Right forelimb (tissue), 1 donor: ENCODE measurements at regions not wholly inside any gene's neighbourhood (a gene's known extent, or its start where the extent isn't known, plus 50 kb on each side); places are given as distances from the start of the nearest gene placed in this dataset.
A peak's percentile ranks its signal among the peaks of the same experiment; 100 is the strongest.

Source experiments
- DNase-seq: peaks from one replicate; pipeline ENCODE4 v3.0.0-alpha.2; 2018

DNA sequence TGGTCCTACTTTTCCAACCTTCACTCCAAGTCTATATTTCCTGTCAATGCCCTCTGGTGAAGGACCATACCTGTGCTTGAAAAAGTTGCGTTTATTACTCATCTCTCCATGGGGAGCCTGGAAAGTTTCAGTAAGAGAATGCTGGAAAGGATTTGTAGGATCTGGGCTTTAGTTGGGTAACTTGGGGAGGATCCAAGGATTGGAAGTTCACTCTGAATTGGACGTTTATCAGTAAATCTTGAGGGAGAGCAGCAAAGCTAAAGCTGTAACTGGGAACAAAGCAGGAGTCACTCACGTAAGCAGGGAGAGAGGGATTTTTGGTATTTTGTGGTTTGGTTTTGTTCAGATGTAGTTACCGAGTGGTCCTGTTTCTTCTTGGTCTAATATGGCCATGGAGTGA is 51.4 kb upstream of the NPVF start:
- DNase-seq: no peak

DNA sequence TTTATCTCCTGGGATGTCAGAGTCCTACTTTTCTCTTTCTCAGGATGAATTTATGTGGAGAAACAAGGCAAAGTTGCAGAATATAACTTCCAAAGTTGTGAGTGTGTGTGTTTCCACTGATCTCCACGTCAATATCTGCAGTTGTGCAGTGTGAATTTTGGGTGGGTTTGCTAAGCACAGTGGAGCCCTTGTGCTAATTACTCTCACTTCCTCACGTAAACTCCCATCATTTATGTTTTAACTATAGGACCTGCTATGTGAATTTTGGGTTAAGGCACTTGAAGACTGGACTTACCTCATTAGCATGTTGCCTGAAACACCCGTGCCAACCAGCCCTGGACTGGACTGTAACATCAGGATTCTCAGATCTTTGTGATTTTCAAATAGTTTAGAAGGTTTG is 51.9 kb upstream of the NPVF start:
- no peak for DNase-seq

DNA sequence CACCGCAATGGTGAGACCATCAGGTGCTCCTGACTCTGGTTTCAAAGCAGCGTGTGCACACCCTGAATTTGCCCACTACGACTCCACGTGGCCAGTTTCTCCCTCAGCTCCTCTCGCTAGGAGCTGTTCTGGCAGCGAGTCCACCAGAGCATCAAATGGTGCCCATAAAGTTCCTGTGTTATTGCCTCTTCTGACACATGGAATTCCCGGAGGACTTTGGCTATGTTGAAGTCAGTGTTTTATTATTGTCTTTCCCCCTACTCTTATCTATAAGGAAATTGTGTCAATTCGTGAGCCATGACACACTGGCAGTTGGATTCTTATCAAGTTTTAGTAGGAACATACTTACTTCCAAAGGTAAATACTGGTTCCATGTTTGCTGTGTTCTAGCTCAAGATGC is 53.9 kb upstream of the NPVF start:
- no peak for DNase-seq

DNA sequence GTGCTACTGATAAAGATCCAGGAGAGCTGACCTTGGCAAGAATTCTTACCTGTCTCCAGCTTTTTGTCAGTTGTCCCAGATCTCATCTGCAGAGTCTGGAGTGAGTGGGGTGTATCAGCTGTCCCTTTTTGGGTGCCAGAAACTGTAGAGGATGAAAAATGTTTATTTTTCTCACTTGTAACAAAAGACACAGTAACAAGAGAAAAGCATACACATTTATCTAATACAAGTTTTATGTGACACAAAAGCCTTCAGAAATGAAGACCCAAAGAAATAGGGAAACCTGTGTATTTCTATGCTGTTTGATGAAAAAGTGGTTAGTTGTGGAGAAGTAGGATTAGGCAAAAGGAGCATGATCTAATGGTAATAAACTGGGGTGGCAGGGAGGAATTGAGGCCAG is 58.5 kb upstream of the NPVF start:
- no peak for DNase-seq

DNA sequence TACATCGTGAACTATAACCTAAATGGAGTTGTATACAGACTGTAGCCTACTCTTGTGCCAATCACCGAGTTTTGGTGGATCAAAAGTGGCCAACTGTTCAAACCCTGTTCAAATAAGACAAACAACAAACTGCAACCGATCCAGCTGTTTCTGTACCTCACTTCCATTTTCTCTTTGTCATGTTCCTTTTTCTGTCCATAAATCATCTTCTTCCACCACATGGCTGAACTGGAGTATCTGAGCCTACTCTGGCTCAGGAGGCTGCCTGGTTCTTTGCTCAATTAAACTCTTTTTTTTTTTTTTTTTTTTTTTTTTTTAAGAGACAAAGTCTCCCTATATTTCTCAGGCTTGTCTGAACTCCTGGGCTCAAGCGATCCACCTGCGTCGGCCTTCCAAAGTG is 59.0 kb upstream of the NPVF start:
- DNase-seq: no peak

DNA sequence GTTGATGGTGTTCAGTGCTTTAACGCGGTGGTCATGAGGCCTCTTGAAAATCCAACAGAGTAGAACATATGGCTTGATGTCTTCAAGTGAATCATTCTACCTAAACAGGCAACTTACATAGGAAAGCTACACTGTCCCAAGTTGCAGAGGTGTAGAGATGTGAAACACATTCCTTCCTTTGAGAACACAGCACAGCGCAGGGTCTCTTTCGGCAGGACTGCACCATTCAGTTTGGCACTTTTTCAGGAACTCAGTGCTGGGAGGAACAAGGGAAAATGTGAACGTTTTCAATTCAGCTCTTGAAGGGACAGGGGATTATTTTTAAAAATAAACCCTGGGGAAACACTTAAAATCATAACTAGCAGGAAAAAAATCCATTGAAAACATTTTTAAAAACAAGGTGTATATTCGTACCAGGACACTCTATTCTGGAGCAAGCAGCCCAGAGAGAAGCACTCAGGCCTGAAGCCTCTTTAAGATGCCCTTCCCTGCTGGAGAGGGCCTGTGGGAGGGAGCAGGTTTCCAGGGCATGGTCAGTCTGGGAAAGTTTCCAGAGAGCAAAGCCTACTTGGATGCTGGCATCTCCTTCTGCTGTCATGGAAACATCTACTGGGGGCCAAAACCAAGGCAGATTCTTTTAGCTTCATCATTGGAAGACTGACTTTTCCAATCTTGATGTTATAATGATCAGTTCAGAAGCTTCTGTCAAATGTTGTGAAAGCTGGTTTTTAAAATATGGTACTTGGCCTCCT is 60.4 kb upstream of the NPVF start:
- DNase-seq: peak; percentile 63

DNA sequence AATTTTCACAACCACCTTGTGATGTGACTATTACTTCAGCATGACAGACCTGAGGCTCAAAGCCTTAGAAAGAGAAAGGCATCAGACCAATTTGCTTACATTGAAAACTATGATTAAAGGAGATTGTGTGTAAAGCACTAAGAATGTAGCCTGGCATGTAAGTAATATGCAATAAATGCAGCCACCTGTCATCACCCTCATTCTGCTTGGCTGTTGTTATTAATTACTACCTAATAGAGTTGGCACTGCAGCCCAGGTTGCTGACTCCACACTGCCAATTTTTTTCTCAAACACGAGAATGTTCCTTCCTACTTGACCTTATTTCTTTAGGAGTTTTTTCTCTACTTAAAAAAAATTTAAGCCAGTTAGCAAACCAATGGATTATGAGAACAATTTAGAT is 61.2 kb upstream of the NPVF start:
- no peak for DNase-seq

DNA sequence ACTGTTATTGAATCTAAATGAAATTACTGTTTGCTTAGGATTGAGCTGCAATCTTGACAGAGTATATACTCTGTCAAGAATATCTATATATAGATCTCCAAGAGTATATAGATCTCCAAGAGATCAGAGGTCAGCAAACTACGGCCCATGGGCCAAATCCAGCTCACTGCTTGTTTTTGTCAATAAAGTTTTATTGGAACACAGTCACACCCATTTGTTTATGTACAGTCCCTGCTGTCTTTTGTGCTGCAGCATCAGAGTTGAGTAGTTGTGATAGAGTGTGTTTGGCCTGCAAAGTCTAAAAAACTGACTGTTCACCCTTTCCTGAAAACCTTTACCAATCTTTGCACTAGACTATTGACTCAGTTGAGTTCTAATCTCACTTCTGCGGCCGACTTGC is 66.3 kb upstream of the NPVF start:
- no peak for DNase-seq

DNA sequence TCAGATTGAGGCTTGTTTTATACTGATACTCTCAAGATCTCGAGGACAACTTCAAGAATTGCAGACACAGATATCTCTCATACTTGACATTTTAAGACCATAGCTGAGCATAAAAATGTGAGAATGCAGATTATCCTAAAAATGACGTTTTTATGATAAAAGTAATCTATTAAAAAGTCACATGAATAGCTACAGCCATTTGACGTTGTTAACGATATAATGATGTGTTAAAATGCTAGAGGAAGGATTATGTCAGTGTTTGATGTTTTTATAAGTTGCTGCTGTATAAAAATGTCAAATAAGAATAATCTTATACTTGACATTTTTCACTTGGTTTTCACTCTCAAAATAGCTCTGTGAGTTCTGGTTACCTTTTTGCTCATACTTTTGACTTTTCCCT is 67.1 kb upstream of the NPVF start:
- no peak for DNase-seq

DNA sequence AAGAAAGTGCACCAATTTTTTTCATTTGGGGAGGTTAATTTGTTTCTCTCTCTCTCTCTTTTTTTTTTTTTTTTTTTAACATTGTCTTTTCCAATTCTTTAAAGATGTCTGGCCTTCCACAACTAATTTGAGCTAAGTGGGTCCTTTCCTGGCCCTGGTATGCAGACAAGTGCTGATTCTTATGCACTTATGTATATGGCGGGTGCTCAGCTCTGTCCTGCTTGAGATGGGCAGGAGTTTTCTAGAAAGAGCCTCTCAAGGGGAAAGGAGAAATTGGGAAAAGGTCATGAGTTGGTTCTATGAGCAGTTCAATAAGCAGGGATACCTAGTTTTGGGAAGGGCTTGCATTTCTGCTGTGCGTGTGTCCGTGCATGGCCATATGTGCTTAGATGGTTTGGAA is 67.8 kb upstream of the NPVF start:
- no peak for DNase-seq

DNA sequence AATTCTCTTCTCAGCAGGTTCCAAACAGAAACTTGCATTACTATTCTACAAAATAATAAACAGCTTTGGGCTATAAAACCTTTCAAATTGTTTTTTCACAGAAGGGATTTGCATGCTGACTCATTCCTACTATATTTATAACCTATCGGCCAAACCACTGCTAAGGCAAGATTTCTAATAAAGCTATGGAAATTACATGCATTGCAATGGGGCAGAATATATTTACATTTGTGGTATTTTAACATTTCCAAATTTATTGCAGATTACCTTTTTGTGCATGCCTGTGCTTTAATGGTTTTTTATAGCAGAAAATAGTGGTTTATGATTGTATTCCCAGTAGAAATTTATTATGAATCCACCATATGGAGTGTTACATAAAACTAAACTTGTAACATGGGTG is 69.0 kb upstream of the NPVF start:
- no peak for DNase-seq

DNA sequence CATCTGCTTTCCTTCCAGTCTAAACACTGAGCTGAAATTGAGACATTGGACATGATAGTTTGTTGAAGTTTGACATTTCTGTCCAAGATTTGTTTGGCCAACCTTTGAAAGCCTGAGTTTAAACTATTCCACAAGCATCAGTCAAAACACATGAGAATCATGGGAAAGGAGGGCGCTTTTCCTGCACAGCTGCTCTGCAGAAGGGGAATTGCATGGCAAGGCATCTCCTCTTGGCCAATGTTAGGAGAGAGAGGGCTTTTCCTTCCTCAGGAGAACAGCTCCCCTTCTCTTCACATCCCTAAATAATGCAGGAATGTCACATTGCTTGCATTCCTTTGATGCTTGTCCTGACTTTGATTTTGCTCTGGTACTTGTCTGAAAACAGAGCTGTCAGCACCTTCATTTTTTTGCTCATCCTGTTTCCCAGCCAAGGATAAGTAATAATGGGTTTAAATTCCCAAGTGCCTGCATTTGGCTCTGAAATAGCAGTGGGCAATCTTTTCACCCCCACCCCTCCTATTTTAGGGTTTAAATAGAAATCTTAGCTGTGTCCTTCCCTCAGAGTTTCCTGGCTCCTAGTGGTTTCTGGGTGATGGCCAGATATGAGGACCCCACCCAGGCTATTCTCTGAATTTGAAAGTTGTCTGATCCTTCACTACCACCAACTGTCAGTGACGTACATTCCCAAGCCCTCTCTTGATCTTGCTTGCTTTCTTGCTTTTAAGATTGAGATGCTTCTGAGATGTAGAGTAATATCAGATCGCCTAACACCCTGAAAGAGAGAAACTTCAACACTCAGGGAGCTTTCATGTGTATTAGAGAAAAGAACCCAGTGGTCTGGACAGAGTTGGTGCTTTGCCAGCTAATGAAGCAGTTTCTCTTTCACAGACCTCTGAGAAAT is 75.2 kb upstream of the NPVF start:
- peak; percentile 66 for DNase-seq

DNA sequence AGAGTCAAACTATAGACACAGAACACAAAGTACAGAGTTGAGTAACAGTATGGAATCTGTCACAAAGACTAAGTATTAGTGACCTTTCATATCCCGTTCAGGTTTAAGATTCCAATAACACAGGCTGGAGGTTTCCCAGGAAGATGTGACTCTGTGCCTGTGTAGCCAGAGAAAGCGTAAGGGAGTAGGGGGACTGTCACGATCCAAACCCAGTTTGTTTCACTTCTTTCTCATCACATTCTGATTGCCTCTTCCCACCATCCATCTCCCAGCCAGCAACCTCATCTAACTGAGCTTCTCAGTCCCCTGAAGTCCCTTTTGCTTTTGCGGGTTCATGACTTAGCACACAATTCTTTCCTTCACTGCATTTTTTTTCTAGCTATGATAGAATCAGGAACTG is 76.4 kb upstream of the NPVF start:
- DNase-seq: no peak

DNA sequence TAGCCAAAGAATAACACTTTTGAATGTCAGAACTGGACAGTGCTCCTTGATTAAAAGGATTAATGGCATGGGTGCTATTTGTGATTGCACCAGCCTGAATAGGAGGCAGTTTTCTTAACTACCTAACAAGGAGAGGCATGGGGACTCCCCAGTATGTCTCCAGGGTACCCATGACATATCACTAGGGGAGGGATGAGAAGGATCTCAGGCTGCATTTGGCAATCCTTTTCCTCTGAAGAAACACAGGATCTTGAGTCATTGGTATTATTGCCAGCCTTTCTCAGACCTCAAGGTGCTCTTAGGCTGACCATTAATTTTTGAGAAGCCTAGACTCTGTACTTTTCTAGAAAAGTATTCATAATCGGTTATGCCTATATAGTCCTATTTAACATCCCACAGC is 77.5 kb upstream of the NPVF start:
- DNase-seq: no peak

DNA sequence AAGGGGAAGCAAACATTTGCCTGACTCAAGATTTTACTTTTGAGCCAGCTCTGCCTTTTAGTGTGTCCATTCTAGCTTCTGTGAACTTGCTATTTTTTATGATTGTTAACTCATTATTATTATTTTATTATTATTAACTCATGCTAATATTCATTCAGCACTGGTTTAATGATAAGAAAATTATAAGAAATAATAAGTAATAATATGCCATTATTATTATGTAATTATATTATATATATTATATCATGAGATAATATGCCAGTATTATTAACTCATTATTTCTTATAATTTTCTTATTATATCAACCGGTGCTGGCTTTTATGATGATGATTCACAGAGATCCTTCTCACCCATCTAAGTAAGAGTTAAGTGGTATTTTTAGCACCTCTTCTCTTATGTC is 79.3 kb upstream of the NPVF start:
- no peak for DNase-seq

DNA sequence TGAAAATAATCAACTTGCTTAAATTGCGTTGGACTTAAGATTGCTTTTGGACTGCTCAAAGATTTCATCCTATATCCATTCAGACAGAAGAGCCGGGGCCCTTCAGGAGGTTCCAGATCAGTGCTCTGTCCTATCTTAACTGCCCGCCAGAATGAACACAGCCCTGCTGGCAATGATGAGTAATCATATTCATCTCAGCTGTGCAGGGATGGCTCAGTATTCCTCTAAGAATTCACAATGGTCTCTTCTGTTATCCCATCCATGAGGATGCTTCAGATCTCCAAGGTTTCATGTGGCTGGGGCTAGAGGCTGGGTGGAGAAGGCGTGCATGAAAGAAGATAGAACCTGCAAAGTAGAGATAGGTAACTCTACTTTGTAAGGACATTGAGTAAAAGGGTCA is 80.0 kb upstream of the NPVF start:
- no peak for DNase-seq

DNA sequence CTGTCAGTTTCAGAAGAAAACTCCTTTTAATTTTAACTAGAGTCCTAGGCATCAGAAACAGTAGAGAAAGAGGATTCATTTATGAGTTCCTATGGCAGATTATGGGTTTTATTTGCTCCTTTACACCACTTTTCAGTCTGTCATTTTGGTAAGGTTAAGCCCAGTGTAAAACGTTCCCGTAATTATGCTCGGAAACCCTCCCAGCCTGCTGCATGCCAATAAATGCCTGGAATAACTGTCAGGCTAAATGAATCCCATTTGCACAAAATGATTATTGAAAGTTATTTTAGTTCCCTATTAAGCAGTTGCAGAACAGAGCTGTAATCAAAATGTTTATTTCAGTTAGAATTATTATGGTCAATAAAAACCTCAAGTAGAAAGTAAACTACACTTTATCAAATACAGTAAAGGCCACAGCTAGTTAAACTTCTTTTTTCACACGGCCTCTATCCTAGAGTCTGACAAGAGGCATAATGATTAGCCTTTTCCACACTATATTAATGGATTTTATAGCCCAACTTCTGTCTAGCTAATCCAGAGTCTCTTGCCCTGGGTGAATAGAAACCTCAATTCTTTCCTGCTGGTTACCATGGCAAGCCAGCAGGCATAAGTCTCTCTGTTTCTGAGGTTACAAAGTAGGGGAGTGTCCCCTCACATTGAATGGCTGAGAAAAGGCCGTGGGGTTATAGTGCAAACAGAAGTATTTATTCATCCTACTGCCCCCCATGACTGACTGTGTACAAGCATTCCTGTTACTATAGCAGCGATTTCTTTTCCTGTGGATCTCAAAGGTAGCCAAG is 80.8 kb upstream of the NPVF start:
- DNase-seq: no peak

DNA sequence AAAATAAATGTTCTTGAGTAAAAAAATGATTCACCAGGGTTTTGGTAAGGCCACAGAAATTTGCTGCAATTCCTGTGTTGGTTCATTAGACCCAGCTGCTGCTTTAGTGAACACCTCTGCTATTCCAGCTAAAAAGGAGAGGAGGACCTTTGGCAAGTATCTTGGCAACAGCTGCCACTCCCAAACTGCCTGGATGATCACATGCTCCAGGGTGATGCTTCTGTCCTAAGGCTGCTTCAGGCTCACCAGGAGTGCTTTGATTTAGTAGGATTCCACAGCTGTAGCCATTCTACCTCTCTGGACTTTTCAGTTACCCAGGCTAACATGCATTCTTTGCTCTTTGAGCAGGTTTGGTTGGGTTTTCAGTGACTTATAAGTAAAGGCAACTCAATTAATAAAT is 82.6 kb upstream of the NPVF start:
- DNase-seq: no peak

DNA sequence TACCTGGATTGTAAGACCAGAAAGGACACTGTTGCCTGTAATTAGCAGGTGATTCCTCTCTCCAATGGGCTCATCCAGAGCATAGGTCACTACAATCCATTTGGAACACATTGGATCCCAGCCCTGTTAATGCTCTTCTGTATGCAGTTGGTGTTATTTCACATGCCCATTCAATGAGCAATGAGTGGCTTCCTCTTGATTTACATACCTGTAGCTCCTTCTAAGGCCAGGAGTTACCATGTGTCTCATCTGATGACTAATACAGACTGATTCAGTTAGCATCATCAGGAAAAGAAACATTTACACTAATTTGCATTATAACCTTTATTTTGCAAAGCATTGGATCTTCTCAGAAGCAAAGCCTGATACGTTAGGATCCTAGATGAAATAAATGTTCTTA is 83.1 kb upstream of the NPVF start:
- no peak for DNase-seq

DNA sequence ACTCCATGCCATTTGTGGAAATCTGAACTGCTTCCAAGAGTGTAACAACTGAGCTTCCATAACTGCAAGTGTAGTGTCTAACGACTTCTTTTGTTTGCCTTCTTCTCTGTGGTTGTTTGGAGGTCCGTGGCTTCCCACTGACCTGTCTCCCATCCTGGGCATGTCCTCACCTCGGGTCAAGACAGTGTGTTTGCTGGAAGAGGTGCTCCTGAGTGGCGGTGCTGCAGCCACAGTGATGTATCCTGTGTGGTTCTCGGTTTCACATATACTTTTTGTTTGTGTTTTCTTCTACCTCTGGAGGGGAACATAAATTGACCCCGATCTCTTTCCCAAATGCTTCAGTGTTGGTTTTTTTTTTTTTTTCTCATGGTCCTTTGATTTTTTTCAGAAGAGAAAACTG is 84.7 kb upstream of the NPVF start:
- DNase-seq: no peak

DNA sequence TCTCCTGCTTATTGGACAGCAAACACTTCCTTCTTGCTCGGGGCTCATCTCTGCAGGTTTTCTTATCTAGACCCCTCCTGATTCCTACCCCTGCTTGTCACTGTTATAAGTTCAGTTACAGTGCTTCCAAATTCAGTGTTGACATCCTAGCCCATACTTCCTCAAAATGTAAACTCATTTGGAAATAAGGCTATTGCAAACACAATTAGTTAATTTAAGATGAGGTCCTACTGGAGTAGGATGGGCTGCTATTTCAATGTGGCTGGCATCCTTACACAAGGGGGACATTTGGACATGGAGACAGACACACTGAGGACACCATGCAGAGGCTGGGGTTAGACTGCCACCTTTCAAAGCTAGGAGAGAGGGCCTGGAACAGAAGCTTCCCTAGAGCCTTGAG is 85.2 kb upstream of the NPVF start:
- DNase-seq: no peak

DNA sequence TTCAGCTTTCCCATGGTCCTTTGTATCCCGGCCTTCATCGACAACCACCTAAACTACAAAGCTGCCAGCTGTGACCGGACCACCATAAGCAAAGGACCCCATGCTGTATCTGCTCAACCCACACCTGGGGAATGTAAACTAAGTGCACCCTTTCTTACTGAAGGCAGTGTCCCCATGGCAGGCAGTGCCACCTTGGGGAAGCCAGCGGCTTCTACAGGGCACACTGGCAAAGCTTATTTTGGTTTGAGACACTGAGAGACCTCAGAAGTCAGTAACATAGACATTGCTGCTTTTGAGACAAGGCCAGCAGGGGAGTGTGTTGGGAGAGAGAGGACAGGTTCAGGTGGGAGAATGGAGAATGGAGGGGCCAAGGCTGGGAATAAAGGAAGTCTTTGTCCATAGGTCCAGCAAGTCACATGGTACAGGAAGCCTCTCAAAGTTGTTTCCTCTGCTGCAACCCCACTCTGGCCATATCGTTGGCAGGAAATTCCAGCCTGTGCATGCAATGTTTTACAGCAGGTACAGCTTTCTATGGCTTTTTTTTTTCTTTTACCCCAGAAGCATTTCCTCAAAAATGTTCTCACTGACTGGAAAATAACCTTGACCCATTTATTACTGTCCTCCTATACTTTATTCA is 85.9 kb upstream of the NPVF start:
- no peak for DNase-seq

DNA sequence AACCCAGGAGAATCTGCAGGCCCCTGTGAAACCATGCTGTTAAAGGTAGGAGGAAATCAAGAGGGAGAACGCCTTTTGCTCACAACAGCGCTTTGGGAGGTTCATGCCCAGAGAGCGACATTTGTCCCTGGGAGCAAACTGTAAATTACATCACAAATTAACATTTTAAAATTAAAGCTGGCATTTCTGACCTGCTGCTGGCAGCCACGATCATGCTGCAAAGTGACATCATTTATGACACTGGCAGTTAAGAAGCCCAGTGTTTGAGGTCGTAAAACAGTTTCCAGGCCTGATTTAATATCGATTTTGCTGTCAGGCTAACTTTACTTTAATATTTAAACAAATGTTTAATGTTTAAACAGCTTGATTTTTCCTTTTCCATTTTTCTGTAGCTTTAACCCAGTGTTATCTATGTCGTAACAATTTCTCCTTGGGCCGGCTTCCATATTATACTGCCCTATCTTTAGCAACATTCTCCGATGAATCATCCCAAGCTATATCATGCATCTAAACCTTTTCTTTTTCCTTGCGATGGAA is 86.5 kb upstream of the NPVF start:
- DNase-seq: no peak
